Vagina (tissue), 2 donors: ENCODE measurements at regions not wholly inside any gene's neighbourhood (a gene's known extent, or its start where the extent isn't known, plus 50 kb on each side); places are given as distances from the start of the nearest gene placed in this dataset.

ENCODE experiments used
- POLR2A ChIP-seq, 2 donors: fragments of 450-650 bp; IDR thresholded peaks; one replicate each; pipeline ENCODE4 v1.6.1; 2017; ENCODE audit warnings: antibody characterized with exemption in 2 of 2, mild to moderate bottlenecking in 2 of 2, moderate library complexity in 2 of 2
- POLR2AphosphoS5 ChIP-seq, 2 donors: sonication (generic); formaldehyde crosslinking; IDR thresholded peaks; one replicate each; pipeline ENCODE4 v1.9.0; 2017; ENCODE audit warnings: antibody characterized with exemption in 2 of 2, mild to moderate bottlenecking in 2 of 2, low read depth in 1 of 2; ENCODE audit not compliant: insufficient read depth in 1 of 2

GRCh38 chr9:33722359-33722675 is 73.0 kb upstream of the PRSS3 start:
- no peak for TF ChIP-seq POLR2A (IDR thresholded peaks at IDR 0.05)
- no peak for TF ChIP-seq POLR2AphosphoS5 (IDR thresholded peaks at IDR 0.05; ENCODE audit: insufficient read depth in 1 of 2, low read depth in 1 of 2)
